ENCODE measurements at regions not wholly inside any gene's neighbourhood (a gene's known extent, or its start where the extent isn't known, plus 50 kb on each side); places are given as distances from the start of the nearest gene placed in this dataset.
"Not testable (repeated sequence)": the region's sequence is repeated elsewhere in the genome, so short reads cannot be mapped to it uniquely, and the experiment has no call there.

DNA sequence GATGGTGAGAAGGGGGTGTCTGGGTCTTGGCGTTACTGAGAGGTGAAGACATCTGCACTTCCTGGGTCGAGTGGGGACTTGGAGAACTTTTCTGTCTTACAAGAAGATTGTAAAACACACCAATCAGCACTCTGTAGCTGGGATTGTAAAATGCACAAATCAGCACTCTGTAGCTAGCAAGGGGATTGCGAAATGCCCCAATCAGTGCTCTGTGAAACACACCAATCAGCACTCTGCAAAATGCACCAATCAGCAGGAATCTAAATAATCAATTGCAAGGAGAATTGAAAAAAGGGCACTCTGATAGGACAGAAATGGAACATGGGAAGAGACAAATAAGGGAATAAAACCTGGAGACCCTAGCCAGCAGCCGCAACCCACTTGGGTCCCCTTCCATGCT, 376.1 kb upstream of the SFSWAP start:
- TF ChIP-seq POLR2A (IDR thresholded peaks at IDR 0.05), result no peak
- TF ChIP-seq, protein P1, sequence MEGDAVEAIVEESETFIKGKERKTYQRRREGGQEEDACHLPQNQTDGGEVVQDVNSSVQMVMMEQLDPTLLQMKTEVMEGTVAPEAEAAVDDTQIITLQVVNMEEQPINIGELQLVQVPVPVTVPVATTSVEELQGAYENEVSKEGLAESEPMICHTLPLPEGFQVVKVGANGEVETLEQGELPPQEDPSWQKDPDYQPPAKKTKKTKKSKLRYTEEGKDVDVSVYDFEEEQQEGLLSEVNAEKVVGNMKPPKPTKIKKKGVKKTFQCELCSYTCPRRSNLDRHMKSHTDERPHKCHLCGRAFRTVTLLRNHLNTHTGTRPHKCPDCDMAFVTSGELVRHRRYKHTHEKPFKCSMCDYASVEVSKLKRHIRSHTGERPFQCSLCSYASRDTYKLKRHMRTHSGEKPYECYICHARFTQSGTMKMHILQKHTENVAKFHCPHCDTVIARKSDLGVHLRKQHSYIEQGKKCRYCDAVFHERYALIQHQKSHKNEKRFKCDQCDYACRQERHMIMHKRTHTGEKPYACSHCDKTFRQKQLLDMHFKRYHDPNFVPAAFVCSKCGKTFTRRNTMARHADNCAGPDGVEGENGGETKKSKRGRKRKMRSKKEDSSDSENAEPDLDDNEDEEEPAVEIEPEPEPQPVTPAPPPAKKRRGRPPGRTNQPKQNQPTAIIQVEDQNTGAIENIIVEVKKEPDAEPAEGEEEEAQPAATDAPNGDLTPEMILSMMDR (IDR thresholded peaks at IDR 0.05), result no peak
- 62 to 64% methylated on average over 4 of the region's 4 CpGs for WGBS, 2 donors
- no peak for DNase-seq (ENCODE audit: low spot score in 2 of 2)
- intact Hi-C loops (cut with DNase I; ENCODE audit: low total_unique reads), result no loop called here
- no peak overlapping the region for H3K4me3 ChIP-seq (ENCODE audit: low read depth, poor library complexity, severe bottlenecking)

DNA sequence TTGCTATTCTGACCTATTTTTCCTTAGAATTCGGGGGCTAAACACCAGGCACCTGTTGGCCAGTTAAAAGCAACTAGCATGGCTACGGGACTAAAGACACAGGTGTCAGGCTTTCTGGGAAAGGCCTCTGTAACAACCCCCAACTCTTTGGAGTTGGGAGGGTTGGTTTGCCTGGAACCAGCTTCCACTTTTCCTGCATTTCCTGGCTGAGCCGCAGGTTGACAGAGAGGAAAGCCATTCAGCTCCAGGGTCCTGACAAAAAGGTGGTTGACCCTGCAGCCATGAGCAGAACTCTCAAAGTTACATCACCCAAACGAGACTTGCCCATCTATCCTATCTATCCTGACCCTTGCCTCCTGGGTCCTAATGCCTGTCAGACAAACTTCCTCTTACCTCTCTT, 375.4 kb upstream of the SFSWAP start:
- intact Hi-C loops (cut with DNase I; ENCODE audit: low total_unique reads), result no loop called here
- WGBS, 2 donors, result 67% methylated on average over 4 of the region's 4 CpGs
- no peak for TF ChIP-seq POLR2A (IDR thresholded peaks at IDR 0.05)
- TF ChIP-seq, protein P1 (IDR thresholded peaks at IDR 0.05), result no peak
- DNase-seq (ENCODE audit: low spot score in 2 of 2), result peak in 1 of 2 donors; percentile 34
- H3K4me3 ChIP-seq (ENCODE audit: low read depth, poor library complexity, severe bottlenecking), result no peak overlapping the region

DNA sequence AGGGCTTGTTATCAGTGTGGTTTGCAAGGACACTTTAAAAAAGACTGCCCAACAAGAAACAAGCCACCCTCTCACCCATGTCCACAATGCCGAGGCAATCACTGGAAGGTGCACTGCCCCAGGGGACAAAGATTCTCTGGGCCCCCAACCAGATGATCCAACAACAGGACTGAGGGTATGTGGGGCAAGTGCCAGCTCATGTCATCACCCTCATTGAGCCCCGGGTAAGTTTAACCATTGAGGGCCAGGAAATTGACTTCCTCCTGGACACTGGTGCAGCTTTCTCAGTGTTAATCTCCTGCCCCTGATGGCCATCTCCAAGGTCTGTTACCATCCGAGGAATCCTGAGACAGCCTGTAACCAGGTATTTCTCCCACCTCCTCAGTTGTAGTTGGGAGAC, 373.0 kb upstream of the SFSWAP start:
- H3K4me3 ChIP-seq (ENCODE audit: low read depth, poor library complexity, severe bottlenecking); intact Hi-C loops (cut with DNase I; ENCODE audit: low total_unique reads): not testable (repeated sequence)
- DNase-seq (ENCODE audit: low spot score in 2 of 2), result peak in 1 of 2 donors; percentile 56
- 79 to 83% methylated on average over 3 of the region's 3 CpGs for WGBS, 2 donors

DNA sequence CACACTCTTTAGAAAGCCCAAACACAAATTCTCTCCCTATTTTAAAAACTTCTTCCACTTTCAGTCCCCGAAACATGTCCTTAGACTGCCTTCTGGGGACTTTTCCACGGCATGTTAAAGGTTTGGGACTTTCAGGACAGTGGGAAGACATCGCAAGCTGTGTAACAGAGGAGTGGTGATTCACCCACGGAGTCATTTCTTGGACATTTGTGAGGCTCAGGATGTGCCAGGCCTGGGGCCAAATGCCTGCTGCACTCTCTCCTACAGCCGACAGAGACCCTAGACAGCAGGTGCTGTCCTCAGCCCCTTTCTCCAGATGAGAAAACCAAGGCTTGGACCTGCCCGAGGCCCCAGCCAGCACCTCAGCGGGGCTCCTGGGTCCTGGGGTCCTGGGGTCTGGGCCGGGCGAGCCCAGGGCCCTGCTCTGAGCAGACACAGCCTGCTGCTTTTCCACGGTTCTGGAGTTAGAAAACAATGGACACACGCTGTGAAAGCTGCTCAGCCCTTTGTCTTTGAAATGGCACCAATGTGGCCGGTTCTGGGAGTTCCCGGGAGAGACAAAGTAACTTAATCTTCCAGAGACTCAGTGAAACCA, 370.2 kb upstream of the SFSWAP start:
- H3K4me3 ChIP-seq (ENCODE audit: low read depth, poor library complexity, severe bottlenecking), result no peak overlapping the region
- WGBS, 2 donors, result 66 to 73% methylated on average over 13 of the region's 13 CpGs
- DNase-seq (ENCODE audit: low spot score in 2 of 2), result peak in 1 of 2 donors; percentile 34
- intact Hi-C loops (cut with DNase I; ENCODE audit: low total_unique reads), result no loop called here
- no peak for TF ChIP-seq POLR2A (IDR thresholded peaks at IDR 0.05)
- TF ChIP-seq, protein P1 (IDR thresholded peaks at IDR 0.05), result no peak

DNA sequence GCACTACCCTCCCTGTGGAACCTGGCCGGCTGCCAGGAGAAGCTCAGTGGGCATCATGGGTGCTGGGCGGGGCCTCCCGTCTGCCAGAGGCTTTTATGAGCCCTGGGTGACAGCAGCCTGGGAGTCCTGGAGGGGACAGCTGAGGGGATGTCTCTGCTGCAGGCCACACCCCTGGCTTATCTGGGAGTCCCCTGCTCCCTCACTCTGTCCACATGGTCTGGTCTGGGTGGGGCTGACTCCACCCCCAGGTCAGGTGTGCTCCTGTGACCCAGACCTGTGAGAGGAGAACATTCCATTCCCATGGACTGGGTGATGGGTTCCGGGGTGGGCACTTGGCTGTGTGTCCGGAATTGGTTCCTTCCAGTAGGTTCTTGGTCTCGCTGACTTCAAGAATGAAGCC, 369.3 kb upstream of the SFSWAP start:
- intact Hi-C loops (cut with DNase I; ENCODE audit: low total_unique reads), result loop anchor here (2.0 kb wide), 1 partner anchor 283 kb away; no protein-coding TSS in a partner anchor
- peak in 1 of 2 donors; percentile 34 for DNase-seq (ENCODE audit: low spot score in 2 of 2)
- H3K4me3 ChIP-seq (ENCODE audit: low read depth, poor library complexity, severe bottlenecking), result not testable (repeated sequence)
- 63 to 67% methylated on average over 3 of the region's 6 CpGs for WGBS, 2 donors

DNA sequence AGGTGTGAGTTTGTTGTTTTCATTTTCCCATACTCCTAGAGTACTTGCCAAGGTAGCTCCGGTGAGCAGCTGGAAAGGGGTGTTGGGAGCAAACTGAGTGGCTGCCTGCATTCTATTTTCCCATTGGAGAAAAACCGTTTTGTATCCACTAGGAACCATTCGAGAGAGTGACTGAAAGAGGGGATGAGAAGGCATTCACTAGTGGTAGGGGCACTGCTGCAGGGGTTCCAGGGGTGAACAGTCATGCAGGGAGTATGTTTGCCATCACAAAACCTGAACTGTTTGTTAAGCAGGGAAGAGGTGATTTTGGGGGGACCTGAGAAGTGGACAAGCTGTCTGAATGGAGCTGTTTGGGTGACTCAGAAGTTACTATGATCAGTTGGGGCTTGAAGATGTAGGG, 367.5 kb upstream of the SFSWAP start:
- DNase-seq (ENCODE audit: low spot score in 2 of 2), result peak in 1 of 2 donors; percentile 60
- intact Hi-C loops (cut with DNase I; ENCODE audit: low total_unique reads), result loop anchor here (2.0 kb wide), 1 partner anchor 281 kb away; no protein-coding TSS in a partner anchor
- 68 to 77% methylated on average over 3 of the region's 3 CpGs for WGBS, 2 donors
- not testable (repeated sequence) for H3K4me3 ChIP-seq (ENCODE audit: low read depth, poor library complexity, severe bottlenecking)

DNA sequence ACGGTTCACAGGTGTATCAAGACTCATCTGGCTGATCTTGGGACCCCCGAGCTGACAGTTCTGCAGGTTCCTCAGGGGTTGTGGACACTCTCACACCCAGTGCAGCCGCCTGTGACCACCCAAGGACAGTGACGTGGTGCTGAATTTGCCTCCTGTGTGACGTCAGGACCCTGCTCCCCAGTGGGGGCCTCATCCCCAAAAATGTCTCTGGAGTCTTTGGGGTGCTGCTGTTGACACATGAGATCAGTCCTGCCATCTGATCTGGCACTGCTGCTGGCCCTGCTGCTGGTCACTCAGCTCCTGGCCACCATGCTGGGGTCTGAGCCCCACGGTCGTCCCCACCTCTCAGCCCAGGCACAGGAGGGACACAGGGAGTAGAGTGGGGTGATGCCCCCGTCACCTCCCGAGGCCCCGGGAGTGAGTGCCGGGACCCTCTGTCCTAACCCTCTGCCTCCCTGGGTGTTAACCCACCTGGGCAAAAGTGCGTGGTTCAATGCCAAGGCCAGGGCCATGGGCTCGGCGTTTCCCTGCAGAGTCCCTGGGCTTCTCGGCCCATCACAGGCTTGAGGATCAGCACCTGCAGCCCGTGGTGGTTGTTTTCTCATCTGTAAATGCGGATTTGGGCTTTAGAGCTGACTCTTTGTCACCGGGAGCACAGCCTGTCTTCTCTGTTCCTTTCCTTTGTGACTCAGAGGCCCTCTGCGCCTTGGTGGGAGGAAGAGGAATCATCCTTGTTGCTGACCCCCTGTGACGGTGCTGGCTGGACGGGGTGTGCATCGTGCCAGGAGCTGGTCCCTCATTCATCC, 366.0 kb upstream of the SFSWAP start:
- H3K4me3 ChIP-seq (ENCODE audit: low read depth, poor library complexity, severe bottlenecking); intact Hi-C loops (cut with DNase I; ENCODE audit: low total_unique reads): not testable (repeated sequence)
- DNase-seq (ENCODE audit: low spot score in 2 of 2), result peak in 1 of 2 donors; percentile 66
- WGBS, 2 donors, result 65 to 80% methylated on average over 10 to 21 of the region's 22 CpGs

Data from lower leg skin (tissue), 4 donors.